Fibroblast of villous mesenchyme (primary cell): ENCODE measurements at regions not wholly inside any gene's neighbourhood (a gene's known extent, or its start where the extent isn't known, plus 50 kb on each side); places are given as distances from the start of the nearest gene placed in this dataset.

Experiments
- DNase-seq: peaks from one replicate; pipeline ENCODE4 v3.0.0-alpha.2; 2010; ENCODE audit warnings: low read depth
- H3K4me3 ChIP-seq: 2 replicates; pipeline ENCODE4 v1.5.1; 2011; ENCODE audit warnings: low read depth, mild to moderate bottlenecking, low read length
- TF ChIP-seq, protein P1 (sequence below): IDR thresholded peaks from 2 replicates; pipeline ENCODE4 v1.5.1; 2012; ENCODE audit warnings: low read depth, mild to moderate bottlenecking, low read length; ENCODE audit not compliant: insufficient read depth

DNA sequence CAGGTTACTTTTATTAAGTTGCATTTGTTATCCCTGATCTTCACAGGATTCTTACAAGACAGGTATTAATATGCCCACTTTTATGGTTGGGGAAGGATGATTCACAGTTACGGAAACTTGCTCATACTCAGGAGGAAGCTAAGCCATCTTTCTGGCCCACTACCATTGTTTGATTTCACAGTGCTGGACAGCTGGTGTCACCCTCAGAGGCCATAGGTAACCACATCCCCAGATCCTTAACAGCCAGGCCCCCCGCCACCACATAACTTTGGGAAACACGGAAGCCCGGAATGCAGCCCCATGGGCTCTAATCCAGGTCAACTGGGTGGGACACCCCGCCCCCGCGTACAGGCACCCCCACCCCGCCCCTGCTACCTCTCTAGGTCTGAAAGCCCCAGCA lies 119.7 kb downstream of the IRS2 start:
- TF ChIP-seq, protein P1, sequence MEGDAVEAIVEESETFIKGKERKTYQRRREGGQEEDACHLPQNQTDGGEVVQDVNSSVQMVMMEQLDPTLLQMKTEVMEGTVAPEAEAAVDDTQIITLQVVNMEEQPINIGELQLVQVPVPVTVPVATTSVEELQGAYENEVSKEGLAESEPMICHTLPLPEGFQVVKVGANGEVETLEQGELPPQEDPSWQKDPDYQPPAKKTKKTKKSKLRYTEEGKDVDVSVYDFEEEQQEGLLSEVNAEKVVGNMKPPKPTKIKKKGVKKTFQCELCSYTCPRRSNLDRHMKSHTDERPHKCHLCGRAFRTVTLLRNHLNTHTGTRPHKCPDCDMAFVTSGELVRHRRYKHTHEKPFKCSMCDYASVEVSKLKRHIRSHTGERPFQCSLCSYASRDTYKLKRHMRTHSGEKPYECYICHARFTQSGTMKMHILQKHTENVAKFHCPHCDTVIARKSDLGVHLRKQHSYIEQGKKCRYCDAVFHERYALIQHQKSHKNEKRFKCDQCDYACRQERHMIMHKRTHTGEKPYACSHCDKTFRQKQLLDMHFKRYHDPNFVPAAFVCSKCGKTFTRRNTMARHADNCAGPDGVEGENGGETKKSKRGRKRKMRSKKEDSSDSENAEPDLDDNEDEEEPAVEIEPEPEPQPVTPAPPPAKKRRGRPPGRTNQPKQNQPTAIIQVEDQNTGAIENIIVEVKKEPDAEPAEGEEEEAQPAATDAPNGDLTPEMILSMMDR, result no peak
- no peak for DNase-seq
- H3K4me3 ChIP-seq, result no peak overlapping the region

DNA sequence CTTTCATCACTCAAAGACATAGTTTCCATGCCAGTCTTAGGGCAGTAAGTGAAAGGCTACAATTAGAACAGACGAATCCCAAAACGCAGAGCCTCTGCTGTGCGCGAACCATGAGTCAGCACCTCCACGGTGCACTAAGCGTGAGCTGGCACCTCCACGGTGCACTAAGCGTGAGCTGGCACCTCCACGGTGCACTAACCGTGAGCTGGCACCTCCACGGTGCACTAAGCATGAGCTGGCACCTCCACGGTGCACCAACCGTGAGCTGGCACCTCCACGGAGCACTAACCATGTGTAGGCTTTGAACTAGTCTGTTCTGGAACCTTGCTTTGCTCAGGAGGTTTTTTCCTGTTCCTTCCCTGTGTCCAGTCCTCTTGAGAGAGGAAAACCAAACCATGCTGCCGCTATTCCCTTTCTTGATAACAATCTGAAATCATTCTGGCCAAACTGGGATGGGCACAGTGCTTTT lies 120.6 kb downstream of the IRS2 start:
- TF ChIP-seq, protein P1, result no peak
- DNase-seq, result no peak
- no peak overlapping the region for H3K4me3 ChIP-seq

DNA sequence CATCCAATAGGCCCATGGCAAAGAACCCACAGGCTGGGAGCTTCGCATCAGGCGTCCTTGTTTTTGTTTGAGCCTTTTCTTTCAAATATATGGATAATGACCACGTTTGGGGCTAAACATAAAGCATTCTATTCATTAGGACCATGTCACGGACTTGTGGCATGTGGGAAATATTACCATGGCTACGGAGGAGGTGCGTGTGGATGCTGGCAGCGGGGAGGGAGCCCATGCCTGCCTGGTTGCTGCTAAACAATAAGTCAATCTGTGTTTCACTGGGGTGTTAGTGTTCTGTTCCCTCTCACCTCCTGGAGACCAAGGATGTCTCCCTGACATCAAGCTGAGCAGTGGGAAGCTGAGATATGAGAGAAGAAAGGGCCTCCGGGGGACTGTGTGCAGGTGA lies 121.1 kb downstream of the IRS2 start:
- DNase-seq, result no peak
- no peak overlapping the region for H3K4me3 ChIP-seq
- TF ChIP-seq, protein P1, result no peak

DNA sequence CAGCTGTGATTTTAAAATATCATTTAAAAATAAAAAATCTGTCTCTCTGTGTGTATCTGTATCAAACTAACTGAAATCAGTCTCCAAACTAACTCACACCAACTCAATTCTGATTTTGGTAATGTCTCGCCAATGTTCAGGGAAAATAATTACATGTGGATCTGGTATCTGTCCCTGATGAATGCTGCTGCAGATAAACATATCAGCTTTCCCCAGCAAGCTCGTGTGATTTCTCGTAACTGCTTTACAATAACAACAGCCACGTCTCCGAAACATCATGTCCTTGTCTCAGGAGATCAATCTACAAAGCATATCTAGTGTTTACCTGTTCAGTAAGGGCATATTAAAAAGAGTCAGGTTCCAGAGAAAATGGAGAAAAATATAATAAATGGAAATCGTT lies 129.0 kb downstream of the IRS2 start:
- TF ChIP-seq, protein P1, result no peak

DNA sequence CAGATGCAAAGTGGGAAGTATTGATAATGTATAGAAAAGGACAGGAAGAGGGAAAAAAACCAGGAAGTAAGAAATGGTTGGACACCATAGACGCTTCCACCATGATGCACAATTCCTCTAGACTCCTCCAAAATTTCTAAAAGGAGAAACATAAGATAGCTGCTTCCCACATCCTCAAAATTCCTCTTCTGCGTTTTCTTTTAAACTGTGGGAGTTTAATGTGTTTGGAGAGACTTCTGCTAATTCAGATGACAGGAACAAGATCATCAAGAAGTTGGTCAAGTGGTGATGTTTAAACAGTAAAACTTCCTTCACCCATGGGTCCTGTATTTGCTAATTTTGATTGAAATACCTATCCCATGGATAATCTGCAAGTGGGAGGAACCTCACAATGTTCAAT lies 130.2 kb downstream of the IRS2 start:
- TF ChIP-seq, protein P1, result no peak
- DNase-seq, result no peak
- H3K4me3 ChIP-seq, result no peak overlapping the region

More for the DNA sequence above, 129.0 kb downstream of the IRS2 start:
- no peak overlapping the region for H3K4me3 ChIP-seq
- no peak for DNase-seq

DNA sequence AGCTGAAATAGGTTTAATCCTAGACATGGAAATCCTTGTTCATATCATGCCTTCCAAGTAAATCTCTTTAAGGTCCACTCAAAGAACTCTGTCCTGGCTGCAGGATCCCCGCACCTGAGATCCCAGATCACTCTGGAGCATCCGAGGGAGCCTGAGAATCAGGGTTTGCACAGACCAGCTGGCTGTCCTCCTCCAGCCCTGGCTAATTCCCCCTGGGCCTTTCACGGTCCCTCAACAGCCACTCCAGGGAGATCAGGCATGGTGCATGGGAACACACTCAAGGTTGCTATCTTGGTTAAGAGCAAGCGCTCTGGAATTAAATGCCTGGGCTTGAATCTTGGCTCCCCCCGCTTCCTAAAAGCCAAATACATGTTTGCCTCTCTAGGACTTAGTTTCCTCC lies 130.8 kb downstream of the IRS2 start:
- TF ChIP-seq, protein P1, result no peak
- DNase-seq, result no peak
- H3K4me3 ChIP-seq, result no peak overlapping the region

DNA sequence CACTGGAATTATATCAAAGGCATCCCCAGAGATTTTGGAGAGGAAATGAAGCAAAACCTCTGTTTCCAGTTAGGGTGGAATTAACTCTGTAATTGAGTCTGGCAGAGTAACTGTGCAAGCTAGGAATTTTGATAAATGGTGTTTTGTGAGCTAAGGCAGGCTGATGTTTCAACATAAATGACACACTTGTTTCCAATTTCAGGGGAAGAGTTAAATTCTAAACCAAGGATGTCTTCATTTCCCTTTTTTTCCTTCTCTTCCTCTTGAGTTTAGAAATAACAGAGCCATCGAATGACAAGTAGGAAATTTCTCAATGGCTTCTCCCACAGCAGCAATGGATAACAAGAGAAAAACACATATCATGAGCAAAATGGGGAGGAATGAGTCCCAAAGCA lies 131.2 kb downstream of the IRS2 start:
- TF ChIP-seq, protein P1, result no peak
- no peak for DNase-seq
- no peak overlapping the region for H3K4me3 ChIP-seq
